OCI-LY7 (cell line): ENCODE measurements at regions not wholly inside any gene's neighbourhood (a gene's known extent, or its start where the extent isn't known, plus 50 kb on each side); places are given as distances from the start of the nearest gene placed in this dataset.

Experiments used
- BruUV-seq: library from RNA; stranded (reverse); fragments of 400-500 nt; replicated peaks from 2 replicates; lab custom pipeline; 2021; lab: Mats Ljungman, UMichigan
- CTCF ChIA-PET: fragments of 300-600 bp; sonication (Branson Sonifier 250); formaldehyde crosslinking; loops from one replicate; lab custom pipeline; 2022; ENCODE audit warnings: antibody characterized with exemption; ENCODE audit not compliant: unreplicated experiment; lab: Charles Lee
- POLR2A ChIA-PET: fragments of 300-600 bp; sonication (Branson Sonifier 250); formaldehyde crosslinking; loops from one replicate; lab custom pipeline; 2022; ENCODE audit warnings: antibody characterized with exemption; lab: Charles Lee
- DNase-seq: peaks from one replicate; pipeline ENCODE4 v3.0.0-alpha.2; 2015; ENCODE audit warnings: low spot score
- H2AFZ ChIP-seq: fragments of 200-600 bp; sonication (generic), shearing (Covaris generic); 2 replicates; pipeline ENCODE4 v1.6.1; 2014; ENCODE audit warnings: mild to moderate bottlenecking, antibody characterized with exemption, low read length, moderate library complexity
- H3K27ac ChIP-seq: fragments of 200-600 bp; sonication (generic); 2 replicates; pipeline ENCODE4 v1.5.1; 2014; ENCODE audit warnings: mixed run types, low read depth, mild to moderate bottlenecking, moderate library complexity, low read length, inconsistent platforms; ENCODE audit not compliant: poor library complexity, severe bottlenecking
- H3K36me3 ChIP-seq: fragments of 200-600 bp; sonication (generic); 2 replicates; pipeline ENCODE4 v1.6.1; 2014; ENCODE audit warnings: mild to moderate bottlenecking, antibody characterized with exemption, low read length, moderate library complexity, mixed read lengths; ENCODE audit not compliant: insufficient read depth
- H3K4me1 ChIP-seq: fragments of 200-600 bp; sonication (generic); 2 replicates; pipeline ENCODE4 v1.5.1; 2014; ENCODE audit warnings: mild to moderate bottlenecking, low read length; ENCODE audit not compliant: insufficient read depth, poor library complexity, severe bottlenecking
- H3K4me2 ChIP-seq: fragments of 200-600 bp; sonication (generic); 2 replicates; pipeline ENCODE4 v1.6.1; 2014; ENCODE audit warnings: mild to moderate bottlenecking, low read length
- H3K4me3 ChIP-seq: fragments of 200-600 bp; sonication (generic); 2 replicates; pipeline ENCODE4 v1.5.1; 2014; ENCODE audit warnings: mild to moderate bottlenecking, low read depth, low read length; ENCODE audit not compliant: poor library complexity, severe bottlenecking
- H3K79me2 ChIP-seq: fragments of 200-600 bp; sonication (generic); 2 replicates; pipeline ENCODE4 v1.6.1; 2016; ENCODE audit warnings: low read depth, mild to moderate bottlenecking, low read length, moderate library complexity, mixed read lengths; ENCODE audit not compliant: insufficient read depth
- H3K9me2 ChIP-seq: fragments of 200-600 bp; sonication (generic); 2 replicates; pipeline ENCODE4 v1.6.1; 2016; ENCODE audit warnings: mild to moderate bottlenecking, low read length, mixed read lengths; ENCODE audit not compliant: insufficient read depth
- H3K9me3 ChIP-seq: fragments of 200-600 bp; sonication (generic); 2 replicates; pipeline ENCODE4 v1.6.1; 2014; ENCODE audit warnings: mild to moderate bottlenecking, mixed run types, low read length, mixed read lengths
- H4K20me1 ChIP-seq: fragments of 200-600 bp; sonication (generic); 2 replicates; pipeline ENCODE4 v1.6.1; 2014; ENCODE audit warnings: mild to moderate bottlenecking, antibody characterized with exemption, low read length, moderate library complexity, mixed read lengths; ENCODE audit not compliant: insufficient read depth
- EZH2phosphoT487 ChIP-seq: fragments of 200-600 bp; sonication (generic); IDR thresholded peaks from 2 replicates; pipeline ENCODE4 v1.6.1; 2018; ENCODE audit warnings: low read depth, borderline replicate concordance, mild to moderate bottlenecking, mixed run types, antibody characterized with exemption, low read length, moderate library complexity, mixed read lengths
- intact Hi-C: fragments of 100-400 bp; cut with micrococcal nuclease; formaldehyde crosslinking; loops from one replicate; pipeline ENCODE4 v1.10.0; 2022; ENCODE audit not compliant: unreplicated experiment
- TF ChIP-seq, protein P1 (sequence below): fragments of 200-600 bp; sonication (generic); conservative IDR thresholded peaks from 2 replicates; pipeline ENCODE4 v1.5.1; 2014; ENCODE audit warnings: mild to moderate bottlenecking, antibody characterized with exemption, low read length, moderate library complexity, mixed read lengths

DNA sequence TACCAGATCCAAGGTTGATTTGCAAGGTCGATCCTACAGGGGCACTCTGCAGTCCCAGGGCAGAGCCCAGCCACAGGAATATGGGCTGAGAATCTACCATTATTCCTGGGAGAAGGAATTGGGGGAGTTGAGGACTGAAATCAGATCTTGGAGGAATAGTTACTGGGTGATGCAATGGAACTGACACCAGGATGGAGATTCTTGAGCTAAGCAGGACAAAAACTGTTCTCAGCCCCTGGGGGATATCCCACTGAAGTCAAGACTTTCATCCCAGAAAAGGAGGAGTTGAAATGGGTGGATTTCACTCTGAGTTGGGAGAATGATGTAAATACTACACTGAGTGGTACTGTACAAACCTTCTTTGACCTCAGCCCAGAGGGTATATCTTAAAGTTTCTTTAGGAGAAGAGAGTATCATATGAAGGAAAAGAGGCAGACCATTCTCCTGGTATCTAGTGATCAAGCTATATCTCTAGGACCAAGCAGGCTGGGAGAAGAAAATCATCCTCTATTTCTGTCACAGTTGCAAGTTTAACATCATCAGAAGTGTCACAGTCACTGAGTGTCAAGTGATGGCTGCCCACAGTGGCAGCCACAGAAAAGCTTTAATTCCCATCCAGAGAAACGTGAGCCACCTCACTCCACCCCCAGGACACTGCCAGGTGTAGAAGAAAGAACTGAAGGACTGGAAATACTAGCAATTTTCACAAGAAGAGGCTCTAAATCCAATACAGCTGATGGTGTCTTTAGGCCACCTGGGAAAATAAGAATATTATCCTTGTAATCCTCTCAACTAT lies 181.9 kb downstream of the NUAK1 start:
- no peak for DNase-seq
- no peaks in the 10 kb centered on the region for H3K36me3 ChIP-seq
- no peak overlapping the region for H2AFZ ChIP-seq
- H3K9me3 ChIP-seq = no peaks in the 10 kb centered on the region
- no peaks in the 10 kb centered on the region for H3K9me2 ChIP-seq
- TF ChIP-seq EZH2phosphoT487 = no peak
- TF ChIP-seq, protein P1, sequence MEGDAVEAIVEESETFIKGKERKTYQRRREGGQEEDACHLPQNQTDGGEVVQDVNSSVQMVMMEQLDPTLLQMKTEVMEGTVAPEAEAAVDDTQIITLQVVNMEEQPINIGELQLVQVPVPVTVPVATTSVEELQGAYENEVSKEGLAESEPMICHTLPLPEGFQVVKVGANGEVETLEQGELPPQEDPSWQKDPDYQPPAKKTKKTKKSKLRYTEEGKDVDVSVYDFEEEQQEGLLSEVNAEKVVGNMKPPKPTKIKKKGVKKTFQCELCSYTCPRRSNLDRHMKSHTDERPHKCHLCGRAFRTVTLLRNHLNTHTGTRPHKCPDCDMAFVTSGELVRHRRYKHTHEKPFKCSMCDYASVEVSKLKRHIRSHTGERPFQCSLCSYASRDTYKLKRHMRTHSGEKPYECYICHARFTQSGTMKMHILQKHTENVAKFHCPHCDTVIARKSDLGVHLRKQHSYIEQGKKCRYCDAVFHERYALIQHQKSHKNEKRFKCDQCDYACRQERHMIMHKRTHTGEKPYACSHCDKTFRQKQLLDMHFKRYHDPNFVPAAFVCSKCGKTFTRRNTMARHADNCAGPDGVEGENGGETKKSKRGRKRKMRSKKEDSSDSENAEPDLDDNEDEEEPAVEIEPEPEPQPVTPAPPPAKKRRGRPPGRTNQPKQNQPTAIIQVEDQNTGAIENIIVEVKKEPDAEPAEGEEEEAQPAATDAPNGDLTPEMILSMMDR = no peak
- no peak overlapping the region for H3K27ac ChIP-seq
- intact Hi-C loops = no loop called here
- POLR2A ChIA-PET = interaction anchor here (0.8 kb wide), 1 partner anchor 368 kb away, joined by 3 read pairs; no protein-coding TSS in a partner anchor
- H4K20me1 ChIP-seq = no peaks in the 10 kb centered on the region
- CTCF ChIA-PET = no interaction called here
- H3K4me2 ChIP-seq = no peak overlapping the region
- no peaks in the 10 kb centered on the region for H3K4me1 ChIP-seq
- H3K79me2 ChIP-seq = no peaks in the 10 kb centered on the region
- no TSS peak for BruUV-seq
- H3K4me3 ChIP-seq = no peak overlapping the region

DNA sequence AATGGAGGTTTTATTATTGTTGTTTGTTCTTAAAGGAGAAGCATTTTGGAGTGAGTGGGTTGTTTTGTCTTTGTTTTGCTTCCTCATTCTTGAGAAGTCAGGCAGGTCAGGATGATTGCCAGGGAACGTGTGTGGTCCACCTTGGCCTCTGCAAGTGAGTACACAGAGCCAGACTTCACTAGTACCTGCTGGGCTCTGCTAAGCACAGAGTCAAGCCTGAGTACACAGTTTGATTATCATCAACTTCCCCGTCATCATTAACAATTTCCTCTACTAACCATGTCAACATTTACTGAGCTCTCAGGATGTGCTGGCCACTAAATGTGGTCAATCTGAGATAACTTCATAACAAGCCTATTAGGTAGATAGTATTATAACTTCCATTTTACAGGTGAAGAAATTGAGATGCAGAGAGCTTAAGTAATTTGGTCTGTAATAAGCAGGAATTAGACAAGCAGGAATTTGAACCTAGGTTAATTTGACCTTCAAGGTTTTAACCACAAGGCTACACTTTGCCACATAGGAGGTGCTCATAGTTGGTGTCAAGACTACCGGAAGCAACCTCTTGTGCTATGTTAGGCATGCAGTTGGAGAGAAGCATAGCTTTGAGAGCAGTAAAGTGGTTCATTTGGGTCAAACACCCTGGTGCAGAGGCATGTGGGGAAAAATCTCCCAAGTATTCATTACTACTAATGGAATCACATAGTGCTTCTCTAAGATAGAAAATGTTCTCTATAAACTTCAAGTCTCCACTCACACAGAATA lies 178.3 kb downstream of the NUAK1 start:
- ChIA-PET POLR2A (interaction anchor here (1.1 kb wide), 1 partner anchor 9 kb away, joined by 3 read pairs; no protein-coding TSS in a partner anchor), CTCF (no interaction called here)
- Histone ChIP-seq H3K79me2 (no peaks in the 10 kb centered on the region), H3K9me3 (no peaks in the 10 kb centered on the region), H3K36me3 (no peaks in the 10 kb centered on the region), H3K4me3 (no peak overlapping the region), H3K27ac (no peak overlapping the region), H2AFZ (no peak overlapping the region), H3K4me1 (no peaks in the 10 kb centered on the region), H3K4me2 (no peak overlapping the region), H3K9me2 (no peaks in the 10 kb centered on the region), H4K20me1 (no peaks in the 10 kb centered on the region)
- BruUV-seq = no TSS peak
- intact Hi-C loops = no loop called here
- no peak for DNase-seq
- TF ChIP-seq, protein P1 = no peak
- TF ChIP-seq EZH2phosphoT487 = no peak
